HG02970 (cell line): ENCODE measurements at regions not wholly inside any gene's neighbourhood (a gene's known extent, or its start where the extent isn't known, plus 50 kb on each side); places are given as distances from the start of the nearest gene placed in this dataset.
"Not testable (repeated sequence)": the region's sequence is repeated elsewhere in the genome, so short reads cannot be mapped to it uniquely, and the experiment has no call there.

ENCODE experiments used
- ATAC-seq: cut with Tn5 transposase; IDR thresholded peaks from one replicate; pipeline ENCODE4 v1.9.1; 2021; ENCODE audit warnings: mild to moderate bottlenecking, moderate library complexity, moderate number of reproducible peaks; ENCODE audit not compliant: unreplicated experiment, low FRiP score

GRCh38 chr12:89162589-89163261 is 189.6 kb downstream of the DUSP6 start:
- no peak for ATAC-seq

DNA sequence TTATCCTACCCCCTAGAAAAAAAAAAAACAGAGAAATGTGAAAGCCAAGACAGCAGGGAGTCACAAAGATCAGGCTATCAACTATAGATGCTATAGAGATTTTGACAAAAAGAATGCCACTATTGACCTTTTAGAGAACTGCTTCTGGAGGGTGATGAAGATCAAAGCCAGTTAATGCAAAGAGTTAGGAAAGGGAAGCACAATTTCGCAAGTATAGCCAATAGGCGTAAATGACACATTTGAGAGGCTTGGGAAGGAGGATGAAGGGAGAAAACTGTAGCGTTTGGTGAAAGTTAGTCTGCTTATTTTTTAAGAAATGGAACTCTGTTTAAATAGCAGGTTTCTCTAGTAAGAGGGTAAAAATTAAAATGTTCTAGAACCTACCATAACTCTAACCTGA is 190.7 kb downstream of the DUSP6 start:
- ATAC-seq, result no peak

DNA sequence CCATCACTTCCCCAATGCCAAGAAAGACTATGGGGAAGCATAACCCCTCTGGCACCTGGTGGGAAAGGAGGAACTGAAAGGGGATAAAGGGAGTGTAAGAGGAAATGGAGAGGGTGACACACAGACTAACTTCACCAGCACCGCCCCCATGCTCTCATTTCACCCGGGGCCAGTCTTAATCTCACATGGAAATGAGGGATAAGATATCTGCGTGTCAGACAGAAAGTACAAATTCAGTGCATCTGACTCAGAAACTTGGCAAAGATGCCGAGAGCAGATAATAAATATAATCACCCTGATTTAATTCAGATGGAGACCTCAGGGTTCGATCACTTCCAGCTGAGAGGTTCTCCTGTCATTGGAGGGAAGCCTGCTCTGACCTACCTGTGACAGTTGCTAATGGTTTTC is 191.6 kb downstream of the DUSP6 start:
- ATAC-seq, result no peak

GRCh38 chr12:89157413-89157812 is 194.9 kb downstream of the DUSP6 start:
- ATAC-seq, result no peak

- ATAC-seq, result no peak
These were observed 195.4 kb downstream of the DUSP6 start for GRCh38 chr12:89156862-89157262.

GRCh38 chr12:89156340-89156739 is 196.0 kb downstream of the DUSP6 start:
- ATAC-seq, result no peak

- no peak for ATAC-seq
These were observed 196.5 kb downstream of the DUSP6 start for GRCh38 chr12:89155826-89156225.

DNA sequence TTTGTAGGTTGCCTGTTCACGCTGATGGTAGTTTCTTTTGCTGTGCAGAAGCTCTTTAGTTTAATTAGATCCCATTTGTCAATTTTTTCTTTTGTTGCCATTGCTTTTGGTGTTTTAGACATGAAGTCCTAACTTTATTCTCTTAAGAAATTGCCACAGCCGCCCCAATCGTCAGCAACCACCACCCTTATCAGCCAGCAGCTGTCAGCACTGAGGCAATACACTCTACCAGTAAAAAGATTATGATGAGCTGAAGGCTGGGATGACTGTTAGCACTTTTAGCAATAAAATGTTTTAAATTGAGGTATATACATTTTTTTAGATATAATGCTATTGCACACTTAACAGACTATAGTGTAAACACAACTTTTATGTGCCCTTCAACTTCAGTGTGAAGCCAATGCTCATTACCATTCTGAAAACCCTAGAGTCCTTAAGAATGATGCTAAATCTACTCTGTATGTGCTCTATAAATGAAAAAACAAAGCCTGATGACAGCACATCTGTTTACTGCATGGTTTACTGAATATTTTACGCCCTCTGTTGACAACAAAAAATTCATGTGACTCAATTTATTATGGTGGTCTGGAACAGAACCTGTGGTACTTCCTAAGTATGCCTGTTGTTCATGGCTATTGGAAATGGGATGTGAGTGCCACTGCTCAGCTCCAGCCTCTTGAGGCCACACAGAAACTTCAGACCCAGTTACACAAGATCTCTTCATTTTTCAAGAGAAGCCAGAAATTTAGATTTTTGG is 197.4 kb downstream of the DUSP6 start:
- ATAC-seq, result no peak

GRCh38 chr12:89153341-89153740 is 199.0 kb downstream of the DUSP6 start:
- no peak for ATAC-seq

DNA sequence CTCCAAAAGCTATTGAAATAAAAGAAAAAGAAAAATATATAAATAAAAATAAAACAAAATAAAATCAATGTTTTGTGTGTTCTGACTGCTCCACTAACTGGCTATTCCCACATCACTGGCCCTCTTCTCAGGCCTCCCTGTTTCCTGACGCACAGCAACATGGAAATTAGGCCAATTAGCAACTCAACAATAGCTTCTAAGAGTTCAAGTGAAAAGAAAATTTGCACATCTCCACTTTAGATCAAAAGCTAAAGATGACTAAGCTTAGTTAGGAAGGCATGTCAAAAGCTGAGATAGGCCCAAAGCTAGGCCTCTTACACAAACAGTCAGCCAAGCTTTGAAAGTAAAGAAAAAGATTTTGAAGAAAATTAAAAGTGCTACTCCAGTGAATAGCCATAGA is 200.8 kb downstream of the DUSP6 start:
- no peak for ATAC-seq

- not testable (repeated sequence) for ATAC-seq
These were observed 201.5 kb downstream of the DUSP6 start for GRCh38 chr12:89150789-89151188.

DNA sequence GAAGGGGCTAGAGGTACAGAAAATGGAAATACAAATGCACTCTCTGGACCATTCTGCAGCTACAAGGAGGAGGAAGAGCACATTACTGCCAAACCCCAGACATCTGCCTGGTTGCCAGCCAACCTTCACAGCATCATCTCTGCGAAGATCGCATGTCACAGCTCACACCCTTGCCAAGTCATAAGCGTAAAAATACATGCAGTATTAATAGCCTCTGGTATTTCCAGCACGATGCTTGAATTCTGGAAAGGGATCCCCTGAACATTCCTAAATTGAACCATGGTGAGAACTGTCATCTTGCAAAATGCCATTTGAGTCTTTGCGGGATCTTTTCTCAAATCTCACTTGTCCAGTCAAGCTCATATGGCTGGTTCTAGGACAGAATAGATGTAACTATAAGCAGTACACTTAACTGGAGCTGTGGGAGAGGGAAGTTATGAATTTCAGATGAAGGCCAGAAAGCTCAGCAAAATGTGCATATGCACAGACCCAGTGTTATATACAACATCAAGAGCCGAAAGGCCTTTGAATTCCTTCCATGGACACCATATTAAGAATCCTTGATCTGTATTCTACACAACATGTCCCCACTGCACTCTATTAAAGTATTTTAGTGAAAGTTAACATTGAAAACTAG is 211.6 kb downstream of the DUSP6 start:
- ATAC-seq, result no peak

DNA sequence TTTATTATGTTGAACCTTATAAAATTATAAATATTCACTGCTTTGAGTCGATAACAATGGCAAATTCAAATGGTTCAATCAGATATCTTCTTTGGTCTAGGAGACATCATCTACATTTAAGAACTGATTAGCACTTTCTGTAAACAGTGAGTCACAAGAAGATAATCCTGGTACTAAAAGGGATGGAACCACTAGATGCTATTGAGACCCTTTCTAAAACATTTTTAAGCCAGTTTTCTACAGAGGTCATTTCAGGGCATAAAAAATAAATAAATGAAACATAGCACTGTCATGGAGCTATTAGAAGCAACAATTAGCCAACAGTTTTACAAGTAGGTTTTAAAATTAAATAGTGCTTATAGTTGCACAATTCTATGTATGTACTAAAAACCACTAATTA is 212.2 kb downstream of the DUSP6 start:
- no peak for ATAC-seq

- no peak for ATAC-seq
These were observed 212.9 kb downstream of the DUSP6 start for GRCh38 chr12:89139390-89139789.

DNA sequence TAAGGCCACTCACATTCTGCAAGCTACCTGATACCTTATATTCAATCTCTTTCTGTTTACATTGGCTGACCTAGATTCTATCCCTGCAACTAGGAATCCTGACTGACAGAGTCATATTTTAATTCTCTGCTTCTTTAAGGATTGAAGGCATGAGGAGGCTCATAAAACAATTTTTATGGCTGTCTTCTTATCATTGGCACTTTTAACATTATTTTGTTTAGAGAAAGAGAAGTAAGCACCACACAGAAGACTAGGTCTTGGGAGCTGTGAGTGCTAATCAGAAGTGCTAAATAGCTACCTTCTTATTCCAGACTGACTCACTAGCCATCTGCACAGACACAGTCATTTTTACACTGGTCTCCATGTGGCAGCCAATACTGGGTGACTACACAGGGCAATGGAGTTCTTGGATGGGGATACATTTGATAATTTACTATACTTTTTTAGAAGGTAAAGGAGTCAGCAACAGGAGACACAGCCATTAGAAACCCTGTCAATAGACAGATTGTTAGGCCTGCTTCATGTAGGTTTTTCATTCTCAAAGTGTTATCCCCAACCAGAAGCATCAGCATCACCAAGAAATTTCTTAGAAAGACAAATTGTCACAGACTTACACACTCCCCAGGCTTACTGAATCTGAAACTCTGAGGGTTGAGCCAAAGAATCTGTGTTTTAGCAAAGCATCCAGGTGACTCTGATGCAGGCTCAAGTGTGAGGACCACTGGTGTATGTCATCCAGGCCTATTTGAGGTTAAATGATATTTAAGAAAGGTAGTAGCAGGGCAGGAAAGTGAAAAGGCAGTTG is 214.1 kb downstream of the DUSP6 start:
- no peak for ATAC-seq

- ATAC-seq, result no peak
These were observed 216.2 kb downstream of the DUSP6 start for GRCh38 chr12:89135976-89136634.

GRCh38 chr12:89134213-89134770 is 218.0 kb downstream of the DUSP6 start:
- no peak for ATAC-seq

GRCh38 chr12:89129167-89129870 is 223.0 kb downstream of the DUSP6 start:
- ATAC-seq, result no peak

- ATAC-seq, result no peak
These were observed 225.6 kb downstream of the DUSP6 start for GRCh38 chr12:89126712-89127111.
